Calu3 (cell line): ENCODE measurements at regions not wholly inside any gene's neighbourhood (a gene's known extent, or its start where the extent isn't known, plus 50 kb on each side); places are given as distances from the start of the nearest gene placed in this dataset.

ENCODE experiments used
- BruUV-seq: library from RNA; stranded (reverse); fragments of 400-500 nt; replicated peaks from 2 replicates; lab custom pipeline; 2021; lab: Mats Ljungman, UMichigan
- CTCF ChIA-PET: fragments of 300-600 bp; sonication (Branson Sonifier 250); formaldehyde crosslinking; loops from one replicate; lab custom pipeline; 2022; ENCODE audit warnings: antibody characterized with exemption; lab: Charles Lee
- DNase-seq: peaks from one replicate; pipeline ENCODE4 v3.0.0; 2022
- H3K27ac Mint-ChIP-seq: one replicate; pipeline ENCODE4 v1.8.0; 2022; ENCODE audit warnings: mixed read lengths; ENCODE audit not compliant: unreplicated experiment
- H3K27me3 Mint-ChIP-seq: one replicate; pipeline ENCODE4 v1.8.0; 2022; ENCODE audit warnings: mixed read lengths; ENCODE audit not compliant: unreplicated experiment
- H3K36me3 Mint-ChIP-seq: one replicate; pipeline ENCODE4 v1.8.0; 2022; ENCODE audit warnings: mild to moderate bottlenecking, moderate library complexity, mixed read lengths; ENCODE audit not compliant: insufficient read depth, unreplicated experiment
- H3K4me1 Mint-ChIP-seq: one replicate; pipeline ENCODE4 v1.8.0; 2022; ENCODE audit warnings: mild to moderate bottlenecking, low read depth, mixed read lengths; ENCODE audit not compliant: unreplicated experiment
- H3K4me3 Mint-ChIP-seq: one replicate; pipeline ENCODE4 v1.8.0; 2022; ENCODE audit warnings: mild to moderate bottlenecking, low read depth, moderate library complexity, mixed read lengths; ENCODE audit not compliant: unreplicated experiment
- H3K9me3 Mint-ChIP-seq: one replicate; pipeline ENCODE4 v1.8.0; 2022; ENCODE audit warnings: low read depth, mixed read lengths; ENCODE audit not compliant: unreplicated experiment
- CTCF ChIP-seq: fragments of 200-600 bp; IDR thresholded peaks from one replicate; pipeline ENCODE4 v1.8.0; 2022; ENCODE audit warnings: antibody characterized with exemption; ENCODE audit not compliant: unreplicated experiment
- intact Hi-C: fragments of 100-400 bp; cut with micrococcal nuclease; formaldehyde crosslinking; loops from one replicate; pipeline ENCODE4 v1.10.0; 2022; ENCODE audit not compliant: unreplicated experiment

- Mint-ChIP-seq H3K4me1 (no peaks in the 10 kb centered on the region), H3K27ac (no peak overlapping the region)
- intact Hi-C loops: no loop called here
Measured at GRCh38 chr14:71776471-71777360, 155.5 kb upstream of the RGS6 start.

GRCh38 chr14:71780075-71780474 is 152.2 kb upstream of the RGS6 start:
- H3K4me3 Mint-ChIP-seq: no peak overlapping the region
- H3K9me3 Mint-ChIP-seq: no peaks in the 10 kb centered on the region
- H3K36me3 Mint-ChIP-seq: no peaks in the 10 kb centered on the region
- no peak for TF ChIP-seq CTCF
- DNase-seq: no peak
- BruUV-seq: no TSS peak
- no peak overlapping the region for H3K27ac Mint-ChIP-seq
- peaks cover 13% of the 10 kb centered on the region for H3K27me3 Mint-ChIP-seq
- intact Hi-C loops: no loop called here
- no peaks in the 10 kb centered on the region for H3K4me1 Mint-ChIP-seq
- CTCF ChIA-PET: no interaction called here

More at GRCh38 chr14:71776471-71777360, 155.5 kb upstream of the RGS6 start:
- H3K27me3 Mint-ChIP-seq: peaks cover 28% of the 10 kb centered on the region
- no peak for DNase-seq
- CTCF ChIA-PET: interaction anchor here (0.5 kb wide), 1 partner anchor 702 kb away, joined by 3 read pairs; no protein-coding TSS in a partner anchor
- no peaks in the 10 kb centered on the region for H3K36me3 Mint-ChIP-seq
- H3K9me3 Mint-ChIP-seq: peaks cover 9% of the 10 kb centered on the region
- no TSS peak for BruUV-seq
- no peak for TF ChIP-seq CTCF
- H3K4me3 Mint-ChIP-seq: no peak overlapping the region

- Mint-ChIP-seq H3K27me3 (peaks cover 13% of the 10 kb centered on the region), H3K27ac (no peak overlapping the region), H3K4me1 (no peaks in the 10 kb centered on the region), H3K36me3 (no peaks in the 10 kb centered on the region), H3K4me3 (no peak overlapping the region), H3K9me3 (no peaks in the 10 kb centered on the region)
- intact Hi-C loops: no loop called here
- BruUV-seq: no TSS peak
- CTCF ChIA-PET: interaction anchor here (0.9 kb wide), 1 partner anchor 88 kb away, joined by 3 read pairs; no protein-coding TSS in a partner anchor
- no peak for TF ChIP-seq CTCF
- no peak for DNase-seq
Measured at GRCh38 chr14:71780822-71781221, 151.4 kb upstream of the RGS6 start.

- no peak for DNase-seq
- intact Hi-C loops: no loop called here
- no TSS peak for BruUV-seq
- TF ChIP-seq CTCF: no peak
- Mint-ChIP-seq H3K9me3 (no peaks in the 10 kb centered on the region), H3K36me3 (no peaks in the 10 kb centered on the region), H3K4me1 (no peaks in the 10 kb centered on the region), H3K27ac (no peak overlapping the region), H3K27me3 (no peaks in the 10 kb centered on the region), H3K4me3 (no peak overlapping the region)
- CTCF ChIA-PET: no interaction called here
Measured at GRCh38 chr14:71783088-71783487, 149.1 kb upstream of the RGS6 start.
